HK-2 (cell line): ENCODE measurements at regions not wholly inside any gene's neighbourhood (a gene's known extent, or its start where the extent isn't known, plus 50 kb on each side); places are given as distances from the start of the nearest gene placed in this dataset.
"Not testable (repeated sequence)": the region's sequence is repeated elsewhere in the genome, so short reads cannot be mapped to it uniquely, and the experiment has no call there.

Experiments
- DNase-seq: peaks from one replicate; pipeline ENCODE4 v3.0.0-alpha.2; 2018; ENCODE audit not compliant: unreplicated experiment

DNA sequence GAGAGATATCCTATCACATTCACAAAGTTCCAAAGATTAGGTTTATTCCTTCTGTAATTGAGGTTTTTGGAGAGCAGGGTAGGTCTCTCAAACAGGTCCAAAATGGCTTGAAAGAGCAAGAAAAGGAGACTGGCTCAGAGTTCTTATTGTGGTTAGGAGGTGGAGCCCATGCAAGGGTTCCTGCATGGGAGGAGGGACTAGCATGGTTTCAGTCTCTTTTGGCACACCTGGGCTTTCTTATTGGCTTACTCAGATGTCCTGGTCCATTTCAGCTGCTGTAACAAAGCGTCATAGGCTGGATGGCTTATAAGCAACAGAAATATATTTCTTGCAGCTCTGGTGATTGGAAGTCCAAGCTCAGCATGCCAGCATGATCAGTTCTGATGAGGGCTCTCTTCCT, 493.1 kb downstream of the REEP3 start:
- DNase-seq: no peak

- no peak for DNase-seq
These were observed 502.8 kb downstream of the REEP3 start for GRCh38 chr10:64023926-64024470.

DNA sequence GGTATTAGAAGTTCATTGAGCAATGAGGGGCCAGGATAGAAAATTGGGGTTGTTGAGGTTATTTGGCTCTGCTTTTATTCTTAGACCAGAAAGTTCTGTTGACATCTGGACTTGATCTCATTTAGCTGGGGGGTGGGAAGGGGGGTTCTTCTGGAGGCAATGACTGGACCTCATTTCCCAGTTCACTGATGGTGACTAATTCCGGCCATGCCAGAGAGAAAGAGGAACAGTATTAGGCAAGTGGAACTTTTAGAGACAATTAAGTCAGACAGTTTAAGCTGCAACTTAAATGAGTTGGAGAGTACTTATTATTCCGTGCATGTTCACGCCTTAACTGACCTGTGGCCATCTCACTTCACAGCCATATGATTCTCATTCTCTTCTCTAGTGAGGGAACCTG, 512.5 kb downstream of the REEP3 start:
- DNase-seq: no peak

DNA sequence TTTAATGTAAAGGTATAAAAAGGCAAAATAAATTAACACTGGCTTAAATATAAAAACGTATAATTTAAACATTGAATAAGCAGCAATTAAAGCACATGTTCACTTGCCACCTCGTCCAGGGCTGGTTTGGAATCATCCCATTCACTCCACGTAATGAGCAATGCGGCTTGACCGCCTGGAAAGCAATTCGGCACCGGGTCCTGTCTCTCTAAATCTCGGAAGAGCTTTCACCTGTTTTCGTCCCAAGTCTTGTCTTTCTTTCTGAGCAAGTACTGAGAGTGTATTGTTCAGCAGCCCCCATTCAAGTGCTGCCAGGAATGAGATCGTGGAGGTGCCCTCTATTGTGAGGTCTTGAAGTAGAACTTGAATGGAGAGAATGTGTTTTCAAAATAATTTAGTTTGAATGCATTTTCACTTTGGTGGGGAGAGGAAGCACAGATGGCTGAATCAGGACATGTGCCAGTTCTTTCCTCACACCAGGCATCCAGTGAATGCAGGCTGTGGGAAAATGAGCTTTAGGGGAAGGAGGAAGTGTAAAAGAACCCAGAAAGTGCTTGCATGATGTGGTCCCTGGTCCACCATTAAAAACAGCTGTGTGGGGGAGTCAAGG, 515.2 kb downstream of the REEP3 start:
- no peak for DNase-seq

DNA sequence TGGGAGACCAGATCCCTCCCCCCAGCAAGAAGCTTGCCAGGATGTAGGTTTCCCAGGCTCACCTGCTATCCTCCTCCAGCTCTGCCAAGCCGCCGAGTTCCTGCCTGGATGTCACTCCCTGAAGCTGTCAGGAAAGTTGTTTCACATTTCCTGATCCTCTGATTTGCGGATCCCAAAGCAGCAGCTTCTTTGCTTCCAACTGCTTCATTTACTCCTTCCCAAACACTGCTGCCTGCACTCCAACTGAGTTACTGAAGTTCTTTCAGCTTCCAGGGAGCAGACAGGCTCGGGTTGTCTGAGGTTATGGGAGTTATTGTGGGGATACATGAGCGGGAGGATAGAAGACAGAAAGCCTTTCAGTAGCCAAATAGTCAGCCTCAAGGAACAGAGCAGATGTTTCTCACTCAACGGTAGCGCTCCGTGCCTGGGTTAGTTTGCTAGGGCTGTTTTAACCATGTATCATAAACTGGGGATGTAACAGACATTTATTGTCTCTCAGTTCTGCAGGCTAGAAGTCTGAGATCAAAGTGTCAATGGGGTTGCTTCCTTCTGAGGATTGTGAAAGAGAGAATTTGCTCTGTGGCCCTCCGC, 516.0 kb downstream of the REEP3 start:
- DNase-seq: no peak

- DNase-seq: no peak
These were observed 516.9 kb downstream of the REEP3 start for GRCh38 chr10:64038107-64038506.

DNA sequence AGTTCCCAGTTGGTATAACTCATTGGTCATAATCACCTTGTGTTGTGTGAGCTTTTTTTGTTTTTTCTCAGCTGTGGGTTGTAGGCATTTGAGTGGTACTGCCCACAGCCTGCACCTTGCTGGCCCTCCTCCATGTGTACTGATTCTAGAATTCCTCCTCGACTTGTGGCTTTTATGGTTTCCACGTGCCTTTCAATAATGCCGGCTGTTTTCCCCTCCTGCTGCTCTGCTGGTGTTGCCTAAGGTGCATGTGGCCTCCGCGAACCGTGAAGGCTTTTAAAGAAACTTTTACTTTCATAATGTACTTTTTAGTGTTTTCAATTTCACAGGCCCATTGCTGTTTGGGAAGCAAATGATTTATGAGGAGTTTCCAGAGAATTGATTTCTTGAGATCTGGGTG, 518.0 kb downstream of the REEP3 start:
- no peak for DNase-seq

- no peak for DNase-seq
These were observed 519.6 kb downstream of the REEP3 start for GRCh38 chr10:64040781-64041180.

GRCh38 chr10:64041185-64041988, 520.2 kb downstream of the REEP3 start:
- peak; percentile 82 for DNase-seq

- DNase-seq: no peak
These were observed 520.8 kb downstream of the REEP3 start for GRCh38 chr10:64041989-64042490.

DNA sequence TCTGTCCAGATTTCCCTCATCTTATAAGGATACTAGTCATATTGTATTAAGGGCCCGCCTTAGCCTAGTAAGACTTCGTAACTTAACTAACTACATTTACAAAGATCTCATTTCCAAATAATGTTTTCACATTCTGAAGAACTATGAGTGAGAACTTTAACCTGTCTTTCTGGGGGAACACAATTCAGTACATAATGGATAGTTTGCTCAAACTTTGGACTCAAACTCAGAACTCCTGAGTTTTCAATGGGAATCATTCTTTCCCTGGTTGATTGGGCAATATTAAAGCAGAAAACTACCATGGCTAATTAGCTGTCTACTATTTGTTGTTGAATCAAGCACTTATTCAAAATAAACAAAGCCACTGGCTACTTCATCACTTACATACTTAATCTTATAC, 522.9 kb downstream of the REEP3 start:
- DNase-seq: no peak

DNA sequence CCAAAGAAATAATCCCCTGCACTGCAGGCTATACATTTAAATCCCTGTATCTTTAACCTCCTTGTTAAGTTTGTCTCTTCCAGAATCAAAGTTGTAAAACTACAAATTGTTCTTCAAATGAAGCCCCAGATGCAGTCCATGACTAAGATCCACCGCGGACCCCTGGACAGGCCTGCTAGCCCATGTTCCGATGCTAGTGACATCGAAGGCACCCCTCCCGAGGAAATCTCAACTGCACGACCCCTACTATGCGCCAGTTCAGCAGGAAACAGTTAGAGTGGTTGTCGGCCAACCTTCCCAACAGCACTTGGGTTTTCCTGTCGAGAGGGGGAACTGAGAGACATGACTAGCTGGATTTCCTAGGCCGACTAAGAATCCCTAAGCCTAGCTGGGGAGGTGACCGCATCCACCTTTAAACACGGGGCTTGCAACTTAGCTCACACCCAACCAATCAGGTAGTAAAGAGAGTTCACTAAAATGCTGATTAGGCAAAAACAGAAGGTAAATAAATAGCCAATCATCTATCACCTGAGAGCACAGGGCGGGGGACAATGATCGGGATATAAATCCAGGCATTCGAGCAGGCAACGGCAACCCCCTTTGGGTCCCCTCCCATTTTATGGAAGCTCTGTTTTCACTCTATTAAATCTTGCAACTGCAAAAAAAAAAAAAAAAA, 523.9 kb downstream of the REEP3 start:
- not testable (repeated sequence) for DNase-seq

DNA sequence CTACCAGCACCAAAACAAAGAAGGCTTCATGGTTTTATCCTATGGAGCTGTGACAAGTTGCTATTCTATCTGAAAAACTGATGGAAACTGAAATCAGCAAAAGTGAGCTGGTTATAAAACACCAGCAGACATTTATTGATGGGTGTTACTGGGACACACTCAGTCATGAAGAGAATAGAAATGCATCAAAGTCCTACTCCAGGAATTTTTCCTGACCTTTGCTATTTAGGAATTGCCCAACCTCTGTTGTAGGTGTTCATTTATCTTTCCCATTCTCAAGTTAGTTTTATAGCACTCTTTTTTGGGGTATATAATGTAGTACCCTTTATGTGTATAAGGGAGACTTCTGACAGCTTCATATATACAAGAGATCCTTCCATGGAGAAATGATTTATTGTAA, 533.2 kb downstream of the REEP3 start:
- DNase-seq: no peak

DNA sequence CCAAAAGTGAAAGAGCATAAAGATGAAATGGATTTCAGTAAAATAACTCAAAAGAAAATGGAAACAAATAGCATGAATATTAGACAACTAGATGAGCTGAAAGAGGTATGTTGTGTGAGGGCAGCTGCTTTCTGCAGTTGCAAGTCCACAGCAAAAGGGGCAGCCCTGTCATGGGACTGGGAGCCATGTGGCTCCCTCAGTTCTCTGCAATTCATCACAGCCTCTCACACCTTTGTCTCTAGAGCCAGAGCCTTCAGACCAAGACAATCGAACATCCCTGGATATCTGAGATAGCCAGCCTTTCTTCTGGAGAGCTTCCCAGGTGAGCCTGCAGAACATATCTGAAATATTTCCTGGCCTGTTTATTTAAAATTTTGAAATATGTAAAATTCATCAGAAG, 538.7 kb downstream of the REEP3 start:
- no peak for DNase-seq

DNA sequence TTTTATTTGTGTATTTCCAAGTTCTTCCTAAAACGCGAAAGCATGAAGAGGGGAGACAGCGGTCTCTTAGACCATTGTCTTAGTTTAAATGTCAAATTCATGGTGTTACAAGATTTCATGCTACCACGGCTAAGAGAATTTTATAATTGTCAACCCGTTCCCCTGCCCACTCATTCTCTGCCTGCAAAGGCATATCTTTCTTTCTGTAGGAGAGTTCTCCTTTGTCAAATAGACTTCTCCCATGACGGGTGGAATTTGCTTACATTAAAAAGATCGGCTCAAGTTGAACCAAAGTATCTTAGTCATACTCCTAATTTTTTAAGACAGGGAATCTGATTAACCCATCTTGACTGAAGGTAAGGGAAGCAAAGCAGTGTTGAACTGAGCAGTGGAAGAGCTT, 539.2 kb downstream of the REEP3 start:
- no peak for DNase-seq

- DNase-seq: no peak
These were observed 541.6 kb downstream of the REEP3 start for GRCh38 chr10:64062793-64063192.

- DNase-seq: no peak
These were observed 545.9 kb downstream of the REEP3 start for GRCh38 chr10:64067009-64067606.

- no peak for DNase-seq
These were observed 546.7 kb downstream of the REEP3 start for GRCh38 chr10:64067859-64068258.

DNA sequence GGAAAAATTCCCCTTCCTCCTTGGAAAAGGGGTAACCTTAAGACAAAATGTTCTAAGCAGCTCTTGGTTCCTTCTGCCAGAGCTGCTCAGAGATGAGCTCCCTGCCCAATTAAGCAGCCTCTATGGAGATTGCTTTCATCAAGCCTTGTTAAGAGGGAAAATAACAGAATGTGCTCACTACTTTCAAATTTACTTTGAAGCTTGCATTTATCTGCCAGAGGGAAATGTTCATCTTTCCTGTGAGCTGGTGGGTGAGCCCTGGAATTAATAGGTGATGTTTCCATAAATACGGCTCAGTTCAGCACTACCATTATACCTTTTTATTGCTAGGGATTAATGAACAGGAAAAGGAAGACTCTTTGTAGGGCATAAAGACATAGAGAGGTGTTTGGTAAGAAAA, 549.0 kb downstream of the REEP3 start:
- DNase-seq: no peak

DNA sequence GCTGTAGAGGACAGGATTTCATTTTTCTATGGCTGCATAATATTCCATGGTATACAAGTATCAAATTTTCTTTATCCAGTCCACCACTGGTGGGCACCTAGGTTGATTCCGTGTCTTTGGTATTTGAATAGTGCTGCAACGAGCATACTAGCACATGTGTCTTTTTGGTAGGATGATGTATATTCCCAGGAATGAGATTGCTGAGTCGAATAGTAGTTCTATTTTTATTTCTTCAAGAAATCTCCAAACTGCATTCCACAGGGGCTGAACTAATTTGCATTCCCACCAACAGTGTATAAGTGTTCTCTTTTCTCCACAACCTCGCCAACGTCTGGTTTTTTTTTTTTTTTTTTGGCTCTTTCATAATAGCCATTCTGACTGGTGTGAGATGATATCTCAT, 550.0 kb downstream of the REEP3 start:
- no peak for DNase-seq

- no peak for DNase-seq
These were observed 554.4 kb downstream of the REEP3 start for GRCh38 chr10:64075604-64076003.
